SU-DHL-6 (cell line): ENCODE measurements at regions not wholly inside any gene's neighbourhood (a gene's known extent, or its start where the extent isn't known, plus 50 kb on each side); places are given as distances from the start of the nearest gene placed in this dataset.

Experiments
- H2AFZ ChIP-seq: fragments of 200-600 bp; sonication (generic); 2 replicates; pipeline ENCODE4 v1.6.1; 2014; ENCODE audit warnings: low read depth, mild to moderate bottlenecking, moderate library complexity, mixed read lengths, antibody characterized with exemption, low read length; ENCODE audit not compliant: severe bottlenecking
- H3F3A ChIP-seq: fragments of 200-600 bp; shearing (Covaris generic); 2 replicates; pipeline ENCODE4 v1.6.0; 2016; ENCODE audit warnings: antibody characterized with exemption, mild to moderate bottlenecking; ENCODE audit not compliant: insufficient read depth
- H3K27ac ChIP-seq: fragments of 200-600 bp; sonication (generic); 2 replicates; pipeline ENCODE4 v1.5.1; 2016; ENCODE audit warnings: low read depth, mild to moderate bottlenecking, low read length, moderate library complexity, mixed read lengths
- H3K27me3 ChIP-seq: fragments of 200-600 bp; sonication (generic), shearing (Covaris generic); 2 replicates; pipeline ENCODE4 v1.6.0; 2014; ENCODE audit warnings: mild to moderate bottlenecking, low read length
- H3K36me3 ChIP-seq: fragments of 200-600 bp; sonication (generic); 2 replicates; pipeline ENCODE4 v1.6.1; 2014; ENCODE audit warnings: mild to moderate bottlenecking, low read length, mixed read lengths
- H3K4me2 ChIP-seq: fragments of 300-600, 200-600 bp; shearing (Covaris generic), sonication (generic); 2 replicates; pipeline ENCODE4 v1.6.0; 2014; ENCODE audit warnings: low read length, low read depth, mild to moderate bottlenecking; ENCODE audit not compliant: poor library complexity, severe bottlenecking
- H3K4me3 ChIP-seq: fragments of 200-600 bp; sonication (generic); 2 replicates; pipeline ENCODE4 v1.5.1; 2014; ENCODE audit warnings: antibody characterized with exemption, low read length, mild to moderate bottlenecking, mixed read lengths; ENCODE audit not compliant: insufficient read depth, poor library complexity, severe bottlenecking
- H3K79me2 ChIP-seq: fragments of 200-600 bp; sonication (generic); 2 replicates; pipeline ENCODE4 v1.6.1; 2014; ENCODE audit warnings: mild to moderate bottlenecking, low read length, moderate library complexity; ENCODE audit not compliant: insufficient read depth
- H3K9ac ChIP-seq: fragments of 200-600 bp; sonication (generic); 2 replicates; pipeline ENCODE4 v1.7.0; 2014; ENCODE audit warnings: mild to moderate bottlenecking, low read length
- H3K9me2 ChIP-seq: fragments of 200-600 bp; sonication (generic); replicated peaks from 2 replicates; pipeline ENCODE4 v1.6.1; 2014; ENCODE audit warnings: low read length; ENCODE audit not compliant: insufficient read depth
- H3K9me3 ChIP-seq: fragments of 200-600 bp; sonication (generic); 2 replicates; pipeline ENCODE4 v1.6.1; 2014; ENCODE audit warnings: low read length, mixed read lengths; ENCODE audit not compliant: insufficient read depth
- H4K20me1 ChIP-seq: fragments of 200-600 bp; sonication (generic); 2 replicates; pipeline ENCODE4 v1.6.1; 2014; ENCODE audit warnings: low read depth, mild to moderate bottlenecking, antibody characterized with exemption, low read length, moderate library complexity, mixed read lengths
- EZH2phosphoT487 ChIP-seq: fragments of 200-600 bp; sonication (generic), shearing (Covaris generic); conservative IDR thresholded peaks from 2 replicates; pipeline ENCODE4 v1.6.1; 2018; ENCODE audit warnings: mild to moderate bottlenecking, antibody characterized with exemption, low read length, moderate library complexity, mixed read lengths
- TF ChIP-seq, protein P1 (sequence below): fragments of 200-600 bp; sonication (generic); IDR thresholded peaks from one replicate; pipeline ENCODE4 v1.5.1; 2017; ENCODE audit warnings: antibody characterized with exemption, mild to moderate bottlenecking, low read length, moderate library complexity; ENCODE audit not compliant: insufficient read depth, poor library complexity, severe bottlenecking

DNA sequence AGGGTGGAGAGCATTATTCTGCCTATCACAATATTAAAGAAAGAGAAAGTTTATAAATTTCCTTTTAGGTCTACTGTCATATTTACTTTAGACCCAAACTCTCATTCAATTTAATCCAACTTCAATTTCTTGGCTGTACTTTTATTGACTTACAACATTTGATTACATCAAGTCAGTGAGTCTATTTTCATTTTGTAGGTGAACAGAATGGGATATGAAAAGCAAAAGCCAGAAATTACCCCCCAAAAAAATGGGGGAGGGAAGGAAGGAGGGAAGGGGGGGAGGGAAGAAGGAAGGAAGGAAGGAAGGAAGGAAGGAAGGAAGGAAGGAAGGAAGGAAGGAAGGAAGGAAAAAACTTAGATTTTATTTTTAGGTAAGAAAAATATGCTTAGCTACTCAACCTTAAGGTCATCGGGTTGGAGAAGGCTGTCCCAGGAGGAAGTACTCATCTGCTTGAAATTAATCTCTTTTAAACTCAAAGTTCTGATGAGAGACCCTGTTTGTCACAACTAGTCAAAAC lies 320.1 kb upstream of the ATP11B start:
- no peak for TF ChIP-seq EZH2phosphoT487
- TF ChIP-seq, protein P1, sequence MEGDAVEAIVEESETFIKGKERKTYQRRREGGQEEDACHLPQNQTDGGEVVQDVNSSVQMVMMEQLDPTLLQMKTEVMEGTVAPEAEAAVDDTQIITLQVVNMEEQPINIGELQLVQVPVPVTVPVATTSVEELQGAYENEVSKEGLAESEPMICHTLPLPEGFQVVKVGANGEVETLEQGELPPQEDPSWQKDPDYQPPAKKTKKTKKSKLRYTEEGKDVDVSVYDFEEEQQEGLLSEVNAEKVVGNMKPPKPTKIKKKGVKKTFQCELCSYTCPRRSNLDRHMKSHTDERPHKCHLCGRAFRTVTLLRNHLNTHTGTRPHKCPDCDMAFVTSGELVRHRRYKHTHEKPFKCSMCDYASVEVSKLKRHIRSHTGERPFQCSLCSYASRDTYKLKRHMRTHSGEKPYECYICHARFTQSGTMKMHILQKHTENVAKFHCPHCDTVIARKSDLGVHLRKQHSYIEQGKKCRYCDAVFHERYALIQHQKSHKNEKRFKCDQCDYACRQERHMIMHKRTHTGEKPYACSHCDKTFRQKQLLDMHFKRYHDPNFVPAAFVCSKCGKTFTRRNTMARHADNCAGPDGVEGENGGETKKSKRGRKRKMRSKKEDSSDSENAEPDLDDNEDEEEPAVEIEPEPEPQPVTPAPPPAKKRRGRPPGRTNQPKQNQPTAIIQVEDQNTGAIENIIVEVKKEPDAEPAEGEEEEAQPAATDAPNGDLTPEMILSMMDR = no peak

DNA sequence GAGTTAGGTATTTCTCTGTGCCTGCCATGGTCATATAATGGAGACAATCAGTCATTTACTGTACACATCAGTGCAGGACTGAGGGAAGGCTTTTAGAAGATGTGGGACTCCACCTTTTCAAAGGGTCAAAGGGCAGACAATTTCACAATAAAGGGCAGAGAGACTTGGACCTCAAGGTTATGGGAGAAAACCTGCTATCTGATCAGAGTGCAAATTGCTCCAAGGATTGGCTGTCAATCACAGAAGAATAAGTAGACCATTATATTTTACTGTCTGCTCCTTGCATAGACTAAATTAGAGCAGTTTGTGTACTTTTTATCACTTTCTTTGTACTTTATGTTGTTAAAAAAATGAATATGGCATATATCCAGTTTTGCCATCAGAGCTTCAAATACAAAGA lies 314.9 kb upstream of the ATP11B start:
- Histone ChIP-seq H3K9me2 (no peaks in the 10 kb centered on the region), H3K79me2 (no peaks in the 10 kb centered on the region), H3K27me3 (no peaks in the 10 kb centered on the region), H3K36me3 (no peaks in the 10 kb centered on the region), H3K27ac (no peak overlapping the region), H3K4me2 (no peak overlapping the region), H2AFZ (no peak overlapping the region), H3F3A (no peaks in the 10 kb centered on the region), H4K20me1 (no peaks in the 10 kb centered on the region), H3K9me3 (no peaks in the 10 kb centered on the region), H3K4me3 (no peak overlapping the region), H3K9ac (no peak overlapping the region)
- no peak for TF ChIP-seq EZH2phosphoT487
- TF ChIP-seq, protein P1 = no peak

More for the DNA sequence above, 320.1 kb upstream of the ATP11B start:
- H3K9ac ChIP-seq = no peak overlapping the region
- H3K9me2 ChIP-seq = no peaks in the 10 kb centered on the region
- no peaks in the 10 kb centered on the region for H3K9me3 ChIP-seq
- no peak overlapping the region for H3K4me3 ChIP-seq
- no peak overlapping the region for H2AFZ ChIP-seq
- H3K4me2 ChIP-seq = no peak overlapping the region
- no peaks in the 10 kb centered on the region for H4K20me1 ChIP-seq
- no peak overlapping the region for H3K27ac ChIP-seq
- no peaks in the 10 kb centered on the region for H3F3A ChIP-seq
- H3K79me2 ChIP-seq = no peaks in the 10 kb centered on the region
- H3K27me3 ChIP-seq = no peaks in the 10 kb centered on the region
- H3K36me3 ChIP-seq = no peaks in the 10 kb centered on the region

GRCh38 chr3:182479419-182480336 lies 313.6 kb upstream of the ATP11B start:
- Histone ChIP-seq H3K79me2 (no peaks in the 10 kb centered on the region), H3K27ac (no peak overlapping the region), H3K4me2 (no peak overlapping the region), H3F3A (no peaks in the 10 kb centered on the region), H4K20me1 (no peaks in the 10 kb centered on the region), H3K9me3 (no peaks in the 10 kb centered on the region), H2AFZ (no peak overlapping the region), H3K27me3 (no peaks in the 10 kb centered on the region), H3K4me3 (no peak overlapping the region), H3K36me3 (no peaks in the 10 kb centered on the region), H3K9ac (no peak overlapping the region), H3K9me2 (no peaks in the 10 kb centered on the region)
- TF ChIP-seq, protein P1 = no peak
- TF ChIP-seq EZH2phosphoT487 = no peak
